Liver (tissue), 8 donors: ENCODE measurements at regions not wholly inside any gene's neighbourhood (a gene's known extent, or its start where the extent isn't known, plus 50 kb on each side); places are given as distances from the start of the nearest gene placed in this dataset.

ENCODE experiments used
- DNase-seq: peaks from one replicate; pipeline ENCODE4 v3.0.0-alpha.2; 2017; ENCODE audit warnings: low spot score
- H3K27ac ChIP-seq, 2 donors: one replicate each; pipeline ENCODE4 v1.7.0; 2013; ENCODE audit warnings: inconsistent platforms in 2 of 2, low read length in 2 of 2, control low read depth in 1 of 2, low read depth in 1 of 2, mild to moderate bottlenecking in 1 of 2
- H3K27me3 ChIP-seq, 4 donors: one replicate each; pipeline versions ENCODE4 v1.6.1 to v1.7.0; 2013; ENCODE audit warnings: low read length in 3 of 4, inconsistent platforms in 1 of 4, mild to moderate bottlenecking in 1 of 4, moderate library complexity in 1 of 4; ENCODE audit not compliant: control insufficient read depth in 4 of 4, insufficient read depth in 4 of 4
- H3K36me3 ChIP-seq, 4 donors: one replicate each; pipeline versions ENCODE4 v1.6.1 to v1.7.0; 2013; ENCODE audit warnings: low read length in 3 of 4, mild to moderate bottlenecking in 3 of 4, low read depth in 1 of 4, moderate library complexity in 1 of 4; ENCODE audit not compliant: control insufficient read depth in 4 of 4, insufficient read depth in 3 of 4
- H3K4me1 ChIP-seq, 4 donors: one replicate each; pipeline versions ENCODE4 v1.6.1 to v1.7.0; 2013; ENCODE audit warnings: low read length in 3 of 4, mild to moderate bottlenecking in 3 of 4, moderate library complexity in 1 of 4; ENCODE audit not compliant: control insufficient read depth in 4 of 4, insufficient read depth in 4 of 4
- H3K4me3 ChIP-seq, 3 donors: one replicate each; pipeline versions ENCODE4 v1.6.1 to v1.7.0; 2013; ENCODE audit warnings: low read length in 3 of 3, control low read depth in 1 of 3, low read depth in 1 of 3, mild to moderate bottlenecking in 1 of 3
- H3K9ac ChIP-seq, 2 donors: one replicate each; pipeline ENCODE4 v1.7.0; 2013; ENCODE audit warnings: low read length in 2 of 2, mild to moderate bottlenecking in 2 of 2, moderate library complexity in 2 of 2, control low read depth in 1 of 2, low read depth in 1 of 2
- H3K9me3 ChIP-seq, 4 donors: one replicate each; pipeline versions ENCODE4 v1.6.1 to v1.7.0; 2013; ENCODE audit warnings: low read length in 3 of 4; ENCODE audit not compliant: control insufficient read depth in 4 of 4
- ATF3 ChIP-seq: IDR thresholded peaks from 2 replicates; pipeline ENCODE4 v1.6.1; 2016; ENCODE audit warnings: antibody characterized with exemption
- CTCF ChIP-seq: fragments of 150-350 bp; IDR thresholded peaks from 2 replicates; pipeline ENCODE4 v1.5.1; 2017; ENCODE audit warnings: improper control_type of control experiment, low read depth, low read length; ENCODE audit not compliant: missing input control
- EGR1 ChIP-seq, 2 donors: IDR thresholded peaks; 2 replicates each; pipeline ENCODE4 v1.6.1; 2016 to 2018; ENCODE audit warnings: antibody characterized with exemption in 2 of 2, low read depth in 2 of 2
- FOXA1 ChIP-seq: IDR thresholded peaks from 2 replicates; pipeline ENCODE4 v1.6.1; 2016; ENCODE audit warnings: antibody characterized with exemption
- FOXA2 ChIP-seq: IDR thresholded peaks from 2 replicates; pipeline ENCODE4 v1.6.1; 2016; ENCODE audit warnings: antibody characterized with exemption
- GABPA ChIP-seq, 2 donors: IDR thresholded peaks in 1 of 2; conservative IDR thresholded peaks in 1 of 2; 2 replicates each; pipeline ENCODE4 v1.6.1; 2016; ENCODE audit warnings: antibody characterized with exemption in 2 of 2, mild to moderate bottlenecking in 1 of 2, moderate library complexity in 1 of 2
- HNF4A ChIP-seq, 2 donors: conservative IDR thresholded peaks; 2 replicates each; pipeline ENCODE4 v1.6.1; 2016; ENCODE audit warnings: antibody characterized with exemption in 2 of 2, mild to moderate bottlenecking in 2 of 2
- HNF4G ChIP-seq: IDR thresholded peaks from 2 replicates; pipeline ENCODE4 v1.6.1; 2016; ENCODE audit warnings: antibody characterized with exemption
- JUND ChIP-seq, 2 donors: IDR thresholded peaks; 2 replicates each; pipeline ENCODE4 v1.6.1; 2016; ENCODE audit warnings: antibody characterized with exemption in 2 of 2
- MAX ChIP-seq: IDR thresholded peaks from 2 replicates; pipeline ENCODE4 v1.6.1; 2016; ENCODE audit warnings: antibody characterized with exemption
- NR2F2 ChIP-seq: IDR thresholded peaks from 2 replicates; pipeline ENCODE4 v1.6.1; 2016; ENCODE audit warnings: antibody characterized with exemption
- RAD21 ChIP-seq, 2 donors: IDR thresholded peaks; 2 replicates each; pipeline ENCODE4 v1.6.1; 2016; ENCODE audit warnings: antibody characterized with exemption in 2 of 2, mild to moderate bottlenecking in 2 of 2
- REST ChIP-seq: IDR thresholded peaks from 2 replicates; pipeline ENCODE4 v1.6.1; 2016; ENCODE audit warnings: antibody characterized with exemption, mild to moderate bottlenecking
- RXRA ChIP-seq, 2 donors: IDR thresholded peaks; 2 replicates each; pipeline ENCODE4 v1.6.1; 2017 to 2018; ENCODE audit warnings: antibody characterized with exemption in 2 of 2, mild to moderate bottlenecking in 1 of 2
- SP1 ChIP-seq: IDR thresholded peaks from 2 replicates; pipeline ENCODE4 v1.6.1; 2018; ENCODE audit warnings: antibody characterized with exemption, mild to moderate bottlenecking
- TAF1 ChIP-seq: conservative IDR thresholded peaks from 2 replicates; pipeline ENCODE4 v1.6.1; 2016; ENCODE audit warnings: antibody characterized with exemption, mild to moderate bottlenecking
- YY1 ChIP-seq: IDR thresholded peaks from 2 replicates; pipeline ENCODE4 v1.6.1; 2016; ENCODE audit warnings: antibody characterized with exemption, mild to moderate bottlenecking
- ZBTB33 ChIP-seq: IDR thresholded peaks from 2 replicates; pipeline ENCODE4 v1.6.1; 2016; ENCODE audit warnings: antibody characterized with exemption
- WGBS: extraction: QIAGEN DNeasy Blood & Tissue Kit; methylation state at CpG from one replicate; pipeline ENCODE4 v1.1.7; 2013; 5-methylcytosine and 5-hydroxymethylcytosine counted together
- donor health status: healthy.
- donor health status: healthy.
- donor health status: healthy.
- donor health status: healthy.
- donor health status: healthy.

GRCh38 chr10:131017566-131018285 is 293.8 kb downstream of the TCERG1L start:
- WGBS: 82% methylated on average over 9 of the region's 9 CpGs
- TF ChIP-seq YY1: no peak
- TF ChIP-seq RXRA (IDR thresholded peaks at IDR 0.05): no peak
- TF ChIP-seq GABPA (IDR thresholded peaks at IDR 0.05 in 1 of 2, conservative IDR thresholded peaks at IDR 0.05 in 1 of 2): no peak
- no peak for TF ChIP-seq ZBTB33
- no peak for TF ChIP-seq TAF1
- TF ChIP-seq HNF4A (conservative IDR thresholded peaks at IDR 0.05): no peak
- no peak for TF ChIP-seq CTCF
- no peak for TF ChIP-seq EGR1 (IDR thresholded peaks at IDR 0.05; ENCODE audit: low read depth in 2 of 2)
- no peak for TF ChIP-seq SP1
- no peak for TF ChIP-seq ATF3
- TF ChIP-seq RAD21 (IDR thresholded peaks at IDR 0.05): no peak
- no peak for TF ChIP-seq HNF4G
- no peak for TF ChIP-seq REST
- no peak for TF ChIP-seq NR2F2
- no peak for TF ChIP-seq JUND (IDR thresholded peaks at IDR 0.05)
- TF ChIP-seq FOXA2: no peak
- no peak for TF ChIP-seq MAX
- TF ChIP-seq FOXA1: no peak
- H3K27ac ChIP-seq: no peak overlapping the region
- H3K9ac ChIP-seq: no peak overlapping the region
- no peak overlapping the region for H3K4me3 ChIP-seq
- H3K9me3 ChIP-seq: no peaks in the 10 kb centered on the region
- peaks cover 0 to 4% (median 0%) of the 10 kb centered on the region in 4 donors for H3K27me3 ChIP-seq
- H3K4me1 ChIP-seq: no peaks in the 10 kb centered on the region
- no peak for DNase-seq
- H3K36me3 ChIP-seq: no peaks in the 10 kb centered on the region
